ENCODE measurements at regions not wholly inside any gene's neighbourhood (a gene's known extent, or its start where the extent isn't known, plus 50 kb on each side); places are given as distances from the start of the nearest gene placed in this dataset.
"Not testable (repeated sequence)": the region's sequence is repeated elsewhere in the genome, so short reads cannot be mapped to it uniquely, and the experiment has no call there.

DNA sequence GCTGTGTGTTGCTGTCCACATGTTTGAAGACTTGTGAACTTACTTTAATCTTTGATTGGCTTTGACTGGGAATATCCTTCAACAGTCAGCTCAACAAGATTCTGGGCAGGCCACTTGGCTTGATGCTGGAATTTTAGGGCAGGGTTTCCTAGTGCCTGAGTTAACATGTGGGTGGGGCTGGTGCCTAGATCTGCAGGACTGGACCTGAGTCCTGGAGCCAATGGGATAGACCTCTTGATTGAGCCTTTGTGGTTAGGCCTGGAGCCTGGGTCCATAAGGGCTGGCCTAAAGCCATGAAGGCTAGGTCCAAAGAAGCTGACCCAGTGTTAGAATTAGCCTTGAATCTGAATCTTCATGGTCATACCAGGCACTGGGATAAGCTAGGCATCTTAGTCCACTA, 757.1 kb upstream of the ADGRL3 start:
- no peak for DNase-seq (ENCODE audit: low read depth in 1 of 2, low spot score in 1 of 2)

DNA sequence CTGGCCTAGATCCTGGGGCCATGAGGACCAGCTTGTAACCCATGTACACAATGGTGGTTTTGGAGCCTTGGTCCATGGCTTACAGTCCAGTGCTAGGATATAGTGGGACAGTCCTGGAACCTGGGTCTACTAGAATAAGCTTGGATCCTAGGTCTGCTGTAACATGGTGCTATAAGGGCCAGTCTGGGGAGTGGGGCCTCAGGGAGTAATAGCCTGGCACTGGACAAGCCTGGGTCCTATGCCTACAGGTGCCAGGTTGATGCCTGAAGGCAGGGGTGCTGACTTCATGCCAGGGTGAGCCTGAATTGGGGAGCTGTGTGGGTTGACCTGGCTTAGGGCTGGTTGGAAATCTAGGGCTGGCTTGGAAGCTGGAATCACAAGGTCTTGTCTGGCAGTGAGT, 756.3 kb upstream of the ADGRL3 start:
- no peak for DNase-seq (ENCODE audit: low read depth in 1 of 2, low spot score in 1 of 2)

DNA sequence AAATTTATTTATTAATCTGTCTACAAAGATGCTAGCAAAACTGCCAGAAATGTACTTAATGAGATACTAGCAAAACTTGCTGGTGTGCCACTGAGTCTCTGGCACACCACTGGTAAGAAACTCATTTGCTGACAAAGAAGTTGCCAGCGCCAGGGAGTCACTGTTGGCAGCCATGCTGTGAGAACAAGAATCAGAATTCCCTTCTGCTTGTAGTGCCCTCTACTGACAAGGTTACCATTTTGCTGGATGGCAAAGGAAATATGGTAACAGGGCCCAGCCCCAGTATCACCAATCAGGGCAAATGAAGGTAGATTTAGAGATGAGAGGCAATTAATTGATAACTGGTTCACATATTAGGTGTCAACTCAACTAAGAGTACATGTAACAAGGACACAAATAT, 750.1 kb upstream of the ADGRL3 start:
- DNase-seq (ENCODE audit: low read depth in 1 of 2, low spot score in 1 of 2) = no peak

DNA sequence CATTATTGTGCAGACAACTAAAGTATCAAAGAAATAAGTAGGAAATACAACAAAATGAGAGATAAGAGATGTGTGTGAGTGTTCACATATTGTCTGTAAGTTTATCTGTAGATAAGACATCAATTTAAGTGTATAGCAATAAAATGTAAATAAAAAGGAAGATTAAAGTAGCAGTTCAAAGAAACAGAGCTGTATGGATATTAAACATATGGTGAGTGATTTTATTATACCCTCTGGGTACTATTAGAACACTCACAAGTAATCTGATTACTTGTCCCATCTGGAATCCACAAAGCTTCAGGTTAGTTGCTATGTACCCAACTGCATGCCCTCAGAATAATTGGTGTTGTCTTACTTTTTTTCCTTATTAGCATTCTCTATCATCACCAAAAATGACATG, 747.9 kb upstream of the ADGRL3 start:
- DNase-seq (ENCODE audit: low read depth in 1 of 2, low spot score in 1 of 2) = no peak

DNA sequence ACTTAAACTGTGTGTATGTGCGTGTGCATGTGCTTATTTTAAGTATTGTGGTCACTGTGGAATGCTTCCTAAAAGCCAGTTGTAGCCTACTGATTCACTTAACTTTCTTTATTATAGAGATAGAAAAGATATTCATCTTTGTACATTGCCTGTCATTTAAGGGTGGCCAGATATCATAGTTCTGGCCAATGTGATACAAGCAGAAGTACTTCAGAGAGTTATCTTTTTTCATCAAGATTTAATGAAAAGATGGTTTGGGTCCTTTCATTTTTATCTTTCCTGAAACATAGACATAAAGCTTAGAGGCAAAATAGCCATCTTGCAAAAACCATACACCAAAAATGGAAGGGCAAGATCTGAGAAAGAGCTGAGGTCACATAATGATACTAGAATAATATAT, 744.7 kb upstream of the ADGRL3 start:
- DNase-seq (ENCODE audit: low read depth in 1 of 2, low spot score in 1 of 2) = no peak

DNA sequence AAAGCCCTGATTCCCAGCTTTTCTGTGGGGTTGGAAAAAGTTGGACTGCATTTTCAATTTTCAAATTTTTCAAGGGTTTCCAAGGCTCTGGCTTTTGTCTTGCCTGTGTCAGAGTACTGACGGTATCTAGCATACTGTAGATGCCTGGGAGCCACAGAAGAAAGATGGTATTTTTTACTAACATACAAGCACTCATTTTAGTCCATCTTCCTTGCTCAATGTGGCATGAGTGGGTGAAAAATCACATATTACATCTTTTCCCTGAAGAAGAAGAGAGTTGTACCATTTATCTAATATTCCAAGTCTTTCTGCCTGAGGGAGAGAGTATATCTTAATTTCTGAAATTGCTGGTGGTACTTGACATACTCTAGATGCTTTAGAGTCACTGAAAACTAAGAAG, 738.6 kb upstream of the ADGRL3 start:
- no peak for DNase-seq (ENCODE audit: low read depth in 1 of 2, low spot score in 1 of 2)

DNA sequence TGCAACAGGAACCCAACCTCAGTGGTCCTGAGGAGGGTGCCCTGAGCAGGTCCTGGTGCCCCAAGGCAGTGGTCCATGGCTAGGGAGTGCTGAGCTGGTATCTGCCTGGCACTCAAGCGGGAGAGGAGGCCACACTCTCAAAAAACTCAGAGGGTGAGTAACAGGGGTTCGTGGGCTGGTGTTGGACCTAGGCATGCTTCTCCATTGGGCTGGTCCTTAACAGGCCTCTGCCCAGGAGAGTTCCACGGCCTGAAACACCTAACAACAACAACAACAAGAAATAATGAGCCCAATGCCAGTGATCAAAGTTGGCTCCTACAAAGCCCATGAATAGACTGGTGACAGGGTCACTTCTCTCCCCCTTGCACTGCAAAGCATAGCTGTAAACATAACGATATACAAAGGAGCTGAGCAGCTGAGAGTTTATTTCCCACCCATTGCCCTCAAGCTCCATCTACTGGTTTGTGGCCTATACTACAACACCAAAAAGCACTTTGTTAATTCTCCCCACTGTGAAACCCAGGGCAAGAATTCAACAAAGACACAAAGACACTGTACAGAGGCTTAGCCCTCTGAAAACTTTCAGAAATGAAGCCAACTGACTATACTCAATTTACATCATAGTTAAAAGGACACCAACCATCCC, 736.1 kb upstream of the ADGRL3 start:
- DNase-seq (ENCODE audit: low read depth in 1 of 2, low spot score in 1 of 2) = no peak

DNA sequence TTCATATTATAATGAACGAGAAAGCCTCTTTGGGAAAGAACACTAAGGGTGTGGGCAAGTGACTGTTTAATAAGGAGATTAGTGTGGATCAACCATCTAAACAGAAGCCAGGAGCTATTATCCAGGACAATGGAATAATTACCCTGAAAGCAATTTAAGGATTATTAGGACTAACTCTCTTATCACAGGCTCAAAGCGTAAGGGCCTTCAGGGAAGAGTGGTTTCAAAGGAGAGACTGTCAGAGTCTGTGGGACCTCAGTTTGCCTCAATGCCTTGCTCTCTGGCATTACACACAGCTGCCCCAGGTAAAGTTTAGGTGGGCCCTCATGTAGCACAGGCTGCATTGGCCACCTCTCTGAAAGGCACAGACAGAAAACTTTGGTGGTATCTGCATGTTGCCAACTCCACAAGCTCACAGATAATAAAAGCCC, 717.2 kb upstream of the ADGRL3 start:
- no peak for DNase-seq (ENCODE audit: low read depth in 1 of 2, low spot score in 1 of 2)

DNA sequence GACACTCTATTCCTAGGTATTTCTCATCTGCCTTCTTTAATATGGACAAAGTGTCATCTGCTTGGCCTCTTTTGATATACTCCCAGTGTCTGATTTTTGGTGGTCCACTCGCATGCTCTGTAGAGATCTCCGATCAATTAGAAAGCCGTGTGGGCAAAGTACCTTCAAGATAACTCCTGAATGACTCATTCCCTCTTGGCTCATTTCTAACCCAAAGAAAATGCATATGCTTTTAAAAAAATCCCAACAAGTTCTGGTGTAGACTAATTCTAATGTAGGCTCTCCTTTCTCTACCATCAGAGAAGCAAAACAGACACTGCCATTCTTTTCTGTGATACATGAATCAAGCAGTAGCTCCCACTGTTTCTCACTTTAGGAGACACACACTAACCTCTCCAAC, 714.9 kb upstream of the ADGRL3 start:
- no peak for DNase-seq (ENCODE audit: low read depth in 1 of 2, low spot score in 1 of 2)

DNA sequence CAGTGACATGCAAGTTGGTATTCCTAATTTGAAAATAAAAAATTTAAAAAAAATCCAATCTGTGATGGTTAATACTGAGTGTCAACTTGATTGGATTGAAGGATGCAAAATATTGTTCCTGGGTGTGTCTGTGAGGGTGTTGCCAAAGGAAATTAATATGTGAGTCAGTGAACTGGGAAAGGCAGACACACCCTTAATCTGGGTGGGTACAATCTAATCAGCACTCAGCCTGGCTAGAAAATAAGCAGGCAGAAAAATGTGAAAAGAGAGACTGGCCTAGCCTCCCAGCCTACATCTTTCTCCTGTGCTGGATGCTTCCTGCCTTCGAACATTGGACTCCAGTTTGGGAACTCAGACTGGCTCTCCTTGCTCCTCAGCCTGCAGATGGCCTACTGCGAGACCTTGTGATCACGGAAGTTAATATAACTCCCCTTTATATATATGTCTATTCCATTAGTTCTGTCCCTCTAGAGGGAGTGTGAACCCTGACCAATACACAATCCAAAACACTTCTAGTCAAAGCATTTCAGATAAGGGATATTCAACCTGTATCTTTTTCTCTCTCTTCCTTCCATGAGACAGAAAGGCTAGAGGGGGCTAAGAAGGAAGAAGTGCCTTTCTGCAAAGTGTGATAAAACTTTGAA, 712.9 kb upstream of the ADGRL3 start:
- not testable (repeated sequence) for DNase-seq (ENCODE audit: low read depth in 1 of 2, low spot score in 1 of 2)

DNA sequence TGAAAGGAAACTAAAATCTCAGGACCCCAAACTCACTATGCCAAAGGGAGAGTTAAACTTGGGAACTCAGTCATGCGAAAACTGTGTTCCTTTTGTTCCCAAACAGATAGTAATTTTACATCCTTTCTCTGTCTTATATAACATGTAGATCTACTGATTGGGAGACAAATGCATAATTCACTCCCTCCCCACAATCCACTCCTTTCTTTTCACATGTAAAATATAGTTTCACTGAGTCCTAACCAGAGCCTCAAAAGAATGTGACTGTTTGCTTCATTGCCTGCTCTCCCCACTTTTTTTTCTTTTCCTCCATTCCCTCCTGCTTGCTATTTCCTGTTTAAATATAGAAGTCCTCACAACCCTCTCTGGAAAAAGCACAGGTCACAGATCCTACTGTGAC, 699.3 kb upstream of the ADGRL3 start:
- no peak for DNase-seq (ENCODE audit: low read depth in 1 of 2, low spot score in 1 of 2)

DNA sequence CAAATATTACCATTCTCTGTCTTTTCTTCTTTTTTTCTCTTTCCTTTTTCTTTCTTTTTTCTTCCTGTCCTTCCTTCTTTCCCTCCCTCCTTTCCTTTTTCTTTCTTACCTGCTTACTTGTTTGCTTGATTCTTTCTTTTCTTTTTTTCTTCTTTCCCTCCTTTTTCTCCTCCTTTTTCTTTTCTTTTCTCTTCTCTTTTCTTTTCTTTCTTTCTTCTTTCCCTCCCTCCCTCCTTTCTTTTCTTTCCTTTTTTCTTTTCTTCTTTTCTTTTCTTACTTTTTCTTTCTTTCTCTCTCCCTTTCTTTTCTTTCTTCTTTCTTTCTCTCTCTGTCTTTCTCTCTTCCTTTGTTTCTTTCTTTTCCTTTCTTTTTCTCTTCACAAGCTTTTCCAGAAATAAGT, 697.4 kb upstream of the ADGRL3 start:
- no peak for DNase-seq (ENCODE audit: low read depth in 1 of 2, low spot score in 1 of 2)

DNA sequence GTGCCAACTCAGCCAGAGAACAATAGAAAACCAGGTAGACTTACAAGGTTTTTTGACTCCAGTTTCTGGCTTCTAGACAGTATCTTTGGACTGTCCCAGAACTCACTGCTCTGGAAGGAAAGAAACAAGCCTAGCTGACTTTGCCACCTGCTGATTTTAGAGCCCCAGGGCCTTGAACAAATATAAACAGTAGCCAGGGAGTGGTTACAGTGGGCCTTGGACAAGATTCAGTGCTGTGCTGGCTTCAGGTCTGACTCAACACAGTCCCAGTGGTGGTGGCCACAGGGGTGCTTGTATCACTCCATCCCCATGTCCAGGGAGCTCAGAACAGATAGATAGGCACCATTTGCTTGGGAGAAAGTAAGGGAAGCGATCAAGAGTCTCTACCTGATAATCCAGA, 694.1 kb upstream of the ADGRL3 start:
- no peak for DNase-seq (ENCODE audit: low read depth in 1 of 2, low spot score in 1 of 2)

DNA sequence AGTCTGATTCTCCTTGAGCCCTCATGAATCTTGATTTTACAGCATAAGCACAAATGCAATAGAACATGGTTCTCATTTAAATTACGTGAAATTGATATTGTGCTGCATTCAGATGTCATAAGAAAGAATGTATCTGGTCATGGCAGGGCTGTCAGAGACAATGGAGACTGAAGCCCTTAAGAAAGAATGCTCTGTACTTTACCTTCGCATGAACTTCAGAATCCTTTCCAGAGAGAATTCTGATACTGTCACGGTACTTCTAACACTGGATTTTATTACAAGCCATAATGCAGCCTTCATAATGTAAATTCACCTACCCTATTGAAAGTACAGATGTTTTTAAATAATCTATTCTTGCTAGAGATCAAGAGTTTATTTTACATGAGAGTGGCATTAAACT, 677.9 kb upstream of the ADGRL3 start:
- no peak for DNase-seq (ENCODE audit: low read depth in 1 of 2, low spot score in 1 of 2)

DNA sequence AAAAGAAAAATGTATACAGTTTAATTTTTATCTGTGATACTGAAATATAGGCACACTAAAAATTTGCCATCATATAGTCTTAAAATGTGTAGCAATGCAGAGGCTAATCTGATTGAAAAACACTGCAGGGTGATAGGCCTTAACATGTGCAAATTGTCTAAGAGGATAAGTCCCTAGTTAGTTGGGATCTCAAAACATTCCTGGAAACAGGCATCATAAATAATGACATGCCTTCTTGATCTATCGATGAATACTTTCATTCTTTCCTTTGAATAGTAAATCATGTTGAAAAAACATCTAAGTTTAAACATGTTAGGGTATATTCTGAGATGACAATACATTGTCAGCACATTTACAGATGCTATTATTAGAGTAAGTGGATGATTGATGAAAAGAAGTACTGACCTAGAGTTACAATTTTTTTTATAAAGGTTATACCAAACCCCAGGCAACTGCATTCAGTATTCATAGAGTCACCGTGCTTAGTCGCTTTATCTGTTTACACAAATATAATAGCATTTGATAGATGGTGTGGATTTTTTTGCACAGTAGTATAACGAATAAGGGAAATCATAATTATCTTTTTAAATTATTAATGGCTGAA, 668.2 kb upstream of the ADGRL3 start:
- no peak for DNase-seq (ENCODE audit: low read depth in 1 of 2, low spot score in 1 of 2)

DNA sequence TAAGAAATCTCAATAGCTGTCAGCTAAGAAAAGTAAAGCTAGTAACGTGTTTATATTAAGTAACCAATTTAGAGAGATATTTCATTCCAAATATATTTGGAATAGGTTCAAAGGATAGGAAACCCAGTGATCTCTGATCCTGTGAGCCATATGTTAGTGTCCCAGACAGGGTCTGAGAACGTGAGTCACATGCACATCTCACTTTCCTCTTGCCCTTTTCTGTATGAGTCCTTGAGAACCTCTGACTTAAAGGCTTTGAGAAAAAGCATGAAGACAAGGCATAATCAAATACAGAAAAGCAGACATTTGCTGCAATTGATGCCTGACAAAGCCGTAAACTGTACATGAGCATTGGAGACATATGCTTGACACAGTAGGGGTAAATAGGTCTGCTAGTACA, 655.1 kb upstream of the ADGRL3 start:
- no peak for DNase-seq (ENCODE audit: low read depth in 1 of 2, low spot score in 1 of 2)

DNA sequence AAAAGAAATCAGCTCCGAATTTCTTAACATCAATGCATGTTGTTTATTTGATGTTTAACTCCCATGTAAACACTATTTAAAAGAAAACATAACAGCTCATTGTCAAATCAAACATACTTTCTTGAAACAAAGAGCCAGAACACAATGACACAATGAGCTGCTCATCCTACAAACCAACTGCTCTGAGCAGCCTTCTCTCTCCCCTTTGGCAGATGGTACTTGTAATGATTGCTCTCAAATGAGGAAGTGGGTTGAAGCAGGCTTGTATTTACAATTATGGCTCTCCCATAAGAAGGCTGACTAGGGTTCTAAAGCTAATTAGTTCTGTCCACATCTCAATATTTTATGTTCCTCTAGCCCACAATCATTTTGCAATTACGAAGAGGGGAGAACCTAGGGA, 637.8 kb upstream of the ADGRL3 start:
- DNase-seq (ENCODE audit: low read depth in 1 of 2, low spot score in 1 of 2) = no peak

DNA sequence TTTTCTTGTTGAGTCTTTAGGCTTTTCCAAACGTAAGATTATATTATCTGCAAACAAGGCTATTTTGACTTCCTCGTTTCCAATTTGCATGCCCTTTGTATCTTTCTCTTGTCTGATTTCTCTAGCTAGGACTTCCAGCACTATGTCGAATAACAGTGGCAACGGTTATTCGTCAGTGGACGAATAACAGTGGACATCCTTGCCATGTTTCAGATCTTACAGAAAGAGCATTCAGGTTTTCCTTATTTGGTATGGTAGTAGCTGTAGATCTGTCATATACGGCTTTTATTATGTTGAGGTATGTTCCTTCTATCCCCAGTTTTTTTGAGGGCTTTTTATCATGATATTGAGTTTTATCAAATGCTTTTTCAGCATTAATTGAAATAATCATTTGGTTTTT, 634.6 kb upstream of the ADGRL3 start:
- no peak for DNase-seq (ENCODE audit: low read depth in 1 of 2, low spot score in 1 of 2)

DNA sequence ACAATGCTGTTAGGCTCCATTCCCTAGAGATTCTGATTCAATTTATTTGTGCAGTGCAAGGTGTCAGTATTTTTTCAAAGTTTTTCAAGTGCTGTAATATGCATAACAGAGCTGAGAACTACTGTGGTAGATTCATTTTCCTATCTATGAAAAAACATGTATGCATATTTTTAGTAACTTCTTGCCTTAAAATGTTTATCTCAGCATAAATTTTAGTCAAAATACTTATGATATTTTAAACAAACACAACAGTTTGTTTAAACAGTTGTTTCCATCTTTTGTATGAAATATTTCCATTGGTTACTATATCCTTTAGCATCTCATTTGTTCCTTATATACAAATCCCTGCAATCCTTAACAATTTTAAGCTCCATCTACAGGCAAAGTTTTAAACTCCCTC, 624.8 kb upstream of the ADGRL3 start:
- DNase-seq (ENCODE audit: low read depth in 1 of 2, low spot score in 1 of 2) = no peak

DNA sequence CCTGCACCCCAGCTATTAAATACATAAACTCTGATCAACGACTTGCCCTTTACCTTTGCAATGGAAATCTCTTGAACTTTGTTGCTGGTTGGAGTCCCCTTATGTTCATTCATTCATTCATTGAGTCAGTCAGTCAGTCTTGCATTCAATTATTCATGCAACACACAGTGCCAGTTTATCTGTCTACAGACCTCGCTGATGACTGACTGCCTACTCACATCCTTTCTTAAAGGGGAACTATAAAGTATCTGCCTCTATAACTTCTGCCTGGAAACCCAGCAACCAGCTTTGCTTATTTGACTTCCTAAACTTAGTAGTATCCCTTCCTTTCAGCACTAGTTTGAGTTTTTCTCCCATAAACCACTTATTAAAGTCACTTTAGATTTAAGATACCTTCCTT, 620.8 kb upstream of the ADGRL3 start:
- no peak for DNase-seq (ENCODE audit: low read depth in 1 of 2, low spot score in 1 of 2)

DNA sequence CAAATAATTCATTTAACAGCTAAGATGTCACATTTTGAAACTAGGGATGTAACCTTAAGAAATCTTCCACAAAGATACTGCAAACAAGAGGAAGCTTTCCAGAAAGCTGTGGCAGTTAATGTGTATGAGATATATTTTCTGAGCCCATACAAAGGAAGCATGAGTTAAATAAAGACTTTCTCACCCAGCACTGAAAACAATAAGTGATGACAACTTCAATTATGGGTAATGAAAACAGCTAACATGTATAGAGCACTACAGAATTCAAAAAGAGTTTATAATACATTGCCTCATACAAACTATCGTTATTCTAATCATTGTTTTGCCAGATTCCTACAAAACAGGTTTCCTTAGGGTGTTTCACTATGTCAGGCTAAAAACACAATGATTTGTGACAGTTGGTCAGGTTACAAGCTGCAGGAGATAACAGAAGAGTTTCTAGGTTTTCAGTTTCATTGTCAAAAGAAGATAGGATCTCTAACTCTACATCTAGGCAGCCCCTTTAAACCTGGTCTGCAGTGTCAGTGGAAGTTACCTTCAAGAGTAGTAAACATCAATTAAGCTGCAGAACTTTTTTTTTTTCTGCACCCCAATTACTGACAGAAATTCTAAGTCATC, 618.1 kb upstream of the ADGRL3 start:
- DNase-seq (ENCODE audit: low read depth in 1 of 2, low spot score in 1 of 2) = no peak

DNA sequence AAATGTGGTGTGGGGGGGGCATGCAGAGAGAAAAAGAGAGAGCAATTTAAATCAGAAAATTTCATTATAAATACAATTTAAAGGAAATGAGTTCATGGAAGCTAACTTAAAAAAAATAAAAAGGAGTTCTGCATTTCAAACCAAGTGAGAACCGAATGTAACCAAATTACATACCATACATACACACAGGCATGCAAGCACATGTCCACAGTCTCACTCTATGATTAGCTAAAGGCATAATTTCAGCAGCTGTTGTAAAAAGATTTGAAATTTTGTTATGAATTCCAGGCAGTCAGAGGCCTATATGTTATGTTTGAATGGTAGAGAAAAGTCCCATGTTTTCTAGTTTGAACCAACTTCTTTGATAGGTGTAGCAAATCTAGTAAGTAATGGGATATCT, 611.6 kb upstream of the ADGRL3 start:
- DNase-seq (ENCODE audit: low read depth in 1 of 2, low spot score in 1 of 2) = no peak

DNA sequence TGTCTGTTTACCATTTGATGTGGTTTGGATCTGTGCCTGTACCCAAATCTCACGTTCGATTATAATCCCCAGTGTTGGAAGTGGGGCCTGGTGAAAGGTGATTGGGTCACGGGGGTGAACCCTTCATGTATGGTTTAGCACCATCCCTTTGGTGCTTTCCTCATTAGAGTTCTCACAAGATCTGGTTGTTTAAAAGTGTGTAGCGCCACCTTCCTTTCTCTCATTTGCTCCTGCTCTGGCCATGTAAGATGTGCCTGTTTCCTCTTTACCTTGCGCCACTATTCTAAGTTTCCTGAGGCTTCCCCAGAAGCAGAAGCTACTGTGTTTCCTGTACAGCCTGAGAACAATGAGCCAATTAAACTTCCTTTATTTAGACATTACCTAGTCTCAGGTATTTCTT, 610.7 kb upstream of the ADGRL3 start:
- DNase-seq (ENCODE audit: low read depth in 1 of 2, low spot score in 1 of 2) = no peak

Data from activated CD4-positive, alpha-beta T cell treated with anti-CD3 and anti-CD28 coated beads, Interleukin-2, amount 50 U/mL, for 24 hours (primary cell).